Smooth muscle cell (in vitro differentiated cells): ENCODE measurements at regions not wholly inside any gene's neighbourhood (a gene's known extent, or its start where the extent isn't known, plus 50 kb on each side); places are given as distances from the start of the nearest gene placed in this dataset.
A peak's percentile ranks its signal among the peaks of the same experiment; 100 is the strongest.

Experiments used
- DNase-seq: peaks from one replicate; lab custom pipeline; 2025; ENCODE audit not compliant: unreplicated experiment; lab: John Stamatoyannopoulos, UW
- H2AFZ ChIP-seq: fragments of 200-600 bp; sonication (generic); 2 replicates; pipeline ENCODE4 v1.6.0; 2016; ENCODE audit warnings: antibody characterized with exemption, low read depth, mild to moderate bottlenecking
- H3F3A ChIP-seq: fragments of 200-600 bp; sonication (generic); 2 replicates; pipeline ENCODE4 v1.6.0; 2017; ENCODE audit warnings: antibody characterized with exemption, low read depth
- H3K27ac ChIP-seq: fragments of 200-600 bp; sonication (generic); 2 replicates; pipeline ENCODE4 v1.5.1; 2016; ENCODE audit warnings: low read depth, mild to moderate bottlenecking
- H3K27me3 ChIP-seq: fragments of 200-600 bp; sonication (generic); 2 replicates; pipeline ENCODE4 v1.6.1; 2016; ENCODE audit warnings: low read depth, mild to moderate bottlenecking
- H3K36me3 ChIP-seq: fragments of 200-600 bp; sonication (generic); 2 replicates; pipeline ENCODE4 v1.5.1; 2016; ENCODE audit warnings: low read depth
- H3K4me1 ChIP-seq: fragments of 200-600 bp; sonication (generic); 2 replicates; pipeline ENCODE4 v1.5.1; 2016; ENCODE audit warnings: low read depth
- H3K4me2 ChIP-seq: fragments of 200-600 bp; sonication (generic); 2 replicates; pipeline ENCODE4 v1.6.0; 2016; ENCODE audit warnings: mild to moderate bottlenecking
- H3K4me3 ChIP-seq: fragments of 200-600 bp; sonication (generic); 2 replicates; pipeline ENCODE4 v1.5.1; 2016; ENCODE audit warnings: mild to moderate bottlenecking
- H3K79me2 ChIP-seq: fragments of 200-600 bp; sonication (generic); 2 replicates; pipeline ENCODE4 v1.6.0; 2016; ENCODE audit warnings: low read depth, mild to moderate bottlenecking
- H3K9ac ChIP-seq: fragments of 200-600 bp; sonication (generic); 2 replicates; pipeline ENCODE4 v1.6.0; 2016; ENCODE audit warnings: low read depth
- H3K9me3 ChIP-seq: fragments of 200-600 bp; sonication (generic); replicated peaks from 2 replicates; pipeline ENCODE4 v1.5.1; 2016; ENCODE audit warnings: low read depth
- H4K20me1 ChIP-seq: fragments of 200-600 bp; sonication (generic); 2 replicates; pipeline ENCODE4 v1.6.0; 2016; ENCODE audit warnings: low read depth
- CTCF ChIP-seq: fragments of 200-600 bp; sonication (generic); IDR thresholded peaks from 2 replicates; pipeline ENCODE4 v1.5.1; 2017; ENCODE audit warnings: borderline replicate concordance, mild to moderate bottlenecking, antibody characterized with exemption; ENCODE audit not compliant: insufficient read depth, poor library complexity, severe bottlenecking
- WGBS: methylation state at CpG from one replicate; pipeline ENCODE4 v1.1.7; 2016; ENCODE audit warnings: low lambda C conversion rate; 5-methylcytosine and 5-hydroxymethylcytosine counted together

- no peak overlapping the region for H3K4me2 ChIP-seq
- H2AFZ ChIP-seq, result no peak overlapping the region
- no peaks in the 10 kb centered on the region for H3K4me1 ChIP-seq
- H3K9ac ChIP-seq, result no peak overlapping the region
- no peaks in the 10 kb centered on the region for H3K79me2 ChIP-seq
- WGBS, result 54% methylated on average over 2 of the region's 2 CpGs
- no peaks in the 10 kb centered on the region for H3F3A ChIP-seq
- no peaks in the 10 kb centered on the region for H4K20me1 ChIP-seq
- H3K27ac ChIP-seq, result no peak overlapping the region
- no peaks in the 10 kb centered on the region for H3K9me3 ChIP-seq
- H3K4me3 ChIP-seq, result no peak overlapping the region
- H3K27me3 ChIP-seq, result no peaks in the 10 kb centered on the region
- no peak for DNase-seq
- H3K36me3 ChIP-seq, result no peaks in the 10 kb centered on the region
- no peak for TF ChIP-seq CTCF
Measured at GRCh38 chr4:166493924-166494345, 620.9 kb downstream of the TLL1 start.

- 71% methylated on average over 3 of the region's 3 CpGs for WGBS
- H2AFZ ChIP-seq, result peak overlapping the region; percentile 2
- no peaks in the 10 kb centered on the region for H3K4me1 ChIP-seq
- no peak for TF ChIP-seq CTCF
- no peaks in the 10 kb centered on the region for H4K20me1 ChIP-seq
- no peak overlapping the region for H3K27ac ChIP-seq
- H3K9me3 ChIP-seq, result no peaks in the 10 kb centered on the region
- H3F3A ChIP-seq, result no peaks in the 10 kb centered on the region
- no peak overlapping the region for H3K4me2 ChIP-seq
- DNase-seq, result no peak
- no peaks in the 10 kb centered on the region for H3K36me3 ChIP-seq
- H3K9ac ChIP-seq, result no peak overlapping the region
- H3K27me3 ChIP-seq, result no peaks in the 10 kb centered on the region
- H3K4me3 ChIP-seq, result no peak overlapping the region
- no peaks in the 10 kb centered on the region for H3K79me2 ChIP-seq
Measured at GRCh38 chr4:166498546-166498945, 625.5 kb downstream of the TLL1 start.

- 13% methylated on average over 4 of the region's 4 CpGs for WGBS
- no peaks in the 10 kb centered on the region for H4K20me1 ChIP-seq
- no peaks in the 10 kb centered on the region for H3K36me3 ChIP-seq
- H3K79me2 ChIP-seq, result no peaks in the 10 kb centered on the region
- H3K9me3 ChIP-seq, result no peaks in the 10 kb centered on the region
- H3K27ac ChIP-seq, result no peak overlapping the region
- peak overlapping the region; percentile 11 for H2AFZ ChIP-seq
- H3K4me3 ChIP-seq, result no peak overlapping the region
- no peaks in the 10 kb centered on the region for H3K4me1 ChIP-seq
- TF ChIP-seq CTCF, result no peak
- no peaks in the 10 kb centered on the region for H3K27me3 ChIP-seq
- DNase-seq, result no peak
- no peak overlapping the region for H3K9ac ChIP-seq
- no peaks in the 10 kb centered on the region for H3F3A ChIP-seq
- no peak overlapping the region for H3K4me2 ChIP-seq
Measured at GRCh38 chr4:166499820-166500219, 626.8 kb downstream of the TLL1 start.

GRCh38 chr4:166501941-166502382 lies 628.9 kb downstream of the TLL1 start:
- Histone ChIP-seq H3K79me2 (no peaks in the 10 kb centered on the region), H3K27me3 (no peaks in the 10 kb centered on the region), H3K9me3 (no peaks in the 10 kb centered on the region), H3K4me2 (peak overlapping the region; percentile 34), H3K27ac (no peak overlapping the region), H4K20me1 (no peaks in the 10 kb centered on the region), H3F3A (no peaks in the 10 kb centered on the region), H2AFZ (peak overlapping the region; percentile 22), H3K4me3 (no peak overlapping the region), H3K36me3 (no peaks in the 10 kb centered on the region), H3K9ac (no peak overlapping the region), H3K4me1 (no peaks in the 10 kb centered on the region)
- 20% methylated on average over 13 of the region's 13 CpGs for WGBS
- peak; percentile 76 for TF ChIP-seq CTCF
- no peak for DNase-seq
